ENCODE measurements at regions not wholly inside any gene's neighbourhood (a gene's known extent, or its start where the extent isn't known, plus 50 kb on each side); places are given as distances from the start of the nearest gene placed in this dataset.
"Not testable (repeated sequence)": the region's sequence is repeated elsewhere in the genome, so short reads cannot be mapped to it uniquely, and the experiment has no call there.

- DNase-seq: no peak
- no peaks in the 10 kb centered on the region for H3K4me1 ChIP-seq
- no peaks in the 10 kb centered on the region for H3K9me3 ChIP-seq
- peaks cover 0 to 23% (median 0%) of the 10 kb centered on the region in 4 donors for H3K27me3 ChIP-seq
- no peak overlapping the region for H3K4me3 ChIP-seq
- WGBS, 2 donors: 78 to 81% methylated on average over 19 to 20 of the region's 28 CpGs
- intact Hi-C loops (cut with DNase I): no loop called here
- no peaks in the 10 kb centered on the region for H3K36me3 ChIP-seq
- TF ChIP-seq CTCF (IDR thresholded peaks at IDR 0.05): no peak
- TF ChIP-seq POLR2A (IDR thresholded peaks at IDR 0.05): no peak
- no peak overlapping the region for H3K27ac ChIP-seq
Observed at GRCh38 chr22:47400701-47401591, 638.5 kb downstream of the TBC1D22A start.

- intact Hi-C loops (cut with DNase I); H3K9me3 ChIP-seq; H3K36me3 ChIP-seq; DNase-seq; H3K4me1 ChIP-seq; H3K4me3 ChIP-seq; H3K27ac ChIP-seq: not testable (repeated sequence)
- WGBS, 2 donors: 100% methylated on average over 2 of the region's 10 CpGs; no CpG with 5 or more reads in 1 of the 2 donors
- peaks cover 0 to 25% (median 0%) of the 10 kb centered on the region in 4 donors for H3K27me3 ChIP-seq
Observed at GRCh38 chr22:47400131-47400530, 637.7 kb downstream of the TBC1D22A start.

DNA sequence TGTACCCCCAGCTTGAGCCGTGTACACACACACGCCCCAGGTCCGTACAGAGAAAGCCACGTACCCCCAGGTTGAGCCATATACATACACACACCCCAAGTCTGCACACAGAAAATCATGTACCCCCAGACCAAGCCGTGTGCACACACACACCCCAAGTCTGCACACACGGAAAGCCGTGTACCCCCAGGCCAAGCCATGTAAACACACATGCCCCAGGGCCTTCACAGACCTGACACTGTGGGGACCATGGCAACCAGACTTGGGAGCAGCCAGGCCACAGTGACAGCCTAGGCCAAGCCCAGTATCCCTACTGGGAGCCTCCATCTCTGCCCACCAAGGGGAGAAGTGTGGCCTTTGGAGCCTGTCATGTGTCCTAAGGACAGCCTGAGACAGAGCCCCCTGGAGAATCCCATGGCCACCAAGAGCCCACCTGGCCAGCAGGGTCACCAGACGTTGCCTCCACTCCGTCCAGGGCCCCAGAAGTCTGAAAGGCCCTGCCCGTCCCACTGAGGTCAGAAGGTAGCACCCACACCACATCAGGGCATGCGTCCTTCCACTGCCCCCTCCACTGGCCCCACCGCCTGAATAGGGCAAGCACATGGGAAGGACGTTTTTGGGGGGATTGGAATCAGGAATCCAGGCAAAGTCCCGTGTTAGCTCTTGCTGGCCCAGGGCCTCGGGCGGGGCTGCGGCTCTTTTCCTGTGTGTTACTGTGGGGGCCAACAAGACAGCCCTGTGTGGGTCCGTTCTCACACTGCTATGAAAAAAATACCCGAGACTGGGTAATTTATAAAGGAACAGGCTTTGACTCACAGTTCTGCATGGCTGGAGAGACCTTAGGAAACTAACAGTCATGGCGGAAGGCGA lies 636.7 kb downstream of the TBC1D22A start:
- Histone ChIP-seq H3K36me3 (no peaks in the 10 kb centered on the region), H3K27ac (no peak overlapping the region), H3K4me3 (no peak overlapping the region), H3K27me3 (peaks cover 0 to 25% (median 0%) of the 10 kb centered on the region in 4 donors), H3K4me1 (no peaks in the 10 kb centered on the region), H3K9me3 (no peaks in the 10 kb centered on the region)
- TF ChIP-seq CTCF (IDR thresholded peaks at IDR 0.05) (no peak), POLR2A (IDR thresholded peaks at IDR 0.05) (no peak)
- 75 to 93% methylated on average over 9 to 10 of the region's 21 CpGs for WGBS, 2 donors
- intact Hi-C loops (cut with DNase I): no loop called here
- no peak for DNase-seq

DNA sequence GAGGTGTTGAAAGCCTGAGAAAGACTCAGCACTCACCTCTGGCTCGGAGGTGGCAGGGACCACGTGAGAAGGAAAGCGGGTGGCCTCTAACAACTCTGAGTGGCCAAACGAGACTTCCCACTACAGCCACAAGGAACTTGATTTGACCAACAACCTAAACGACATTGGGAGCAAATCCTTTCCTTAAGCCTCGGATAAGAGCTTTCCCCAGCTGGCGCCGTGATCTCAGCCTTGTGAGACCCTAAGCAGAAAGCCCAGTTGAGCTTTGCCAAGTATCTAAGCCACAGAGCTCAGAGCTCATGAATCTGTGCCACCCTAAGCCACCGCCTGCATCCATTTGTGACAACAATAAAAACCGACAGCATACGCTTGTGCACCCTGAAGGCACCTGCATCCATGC lies 636.0 kb downstream of the TBC1D22A start:
- 71 to 88% methylated on average over 4 to 10 of the region's 11 CpGs for WGBS, 2 donors
- Histone ChIP-seq H3K4me3 (no peak overlapping the region), H3K27me3 (peaks cover 0 to 25% (median 0%) of the 10 kb centered on the region in 4 donors), H3K27ac (no peak overlapping the region), H3K4me1 (no peaks in the 10 kb centered on the region), H3K36me3 (no peaks in the 10 kb centered on the region), H3K9me3 (no peaks in the 10 kb centered on the region)
- no peak for DNase-seq
- TF ChIP-seq POLR2A (IDR thresholded peaks at IDR 0.05): no peak
- no peak for TF ChIP-seq CTCF (IDR thresholded peaks at IDR 0.05)
- intact Hi-C loops (cut with DNase I): no loop called here

DNA sequence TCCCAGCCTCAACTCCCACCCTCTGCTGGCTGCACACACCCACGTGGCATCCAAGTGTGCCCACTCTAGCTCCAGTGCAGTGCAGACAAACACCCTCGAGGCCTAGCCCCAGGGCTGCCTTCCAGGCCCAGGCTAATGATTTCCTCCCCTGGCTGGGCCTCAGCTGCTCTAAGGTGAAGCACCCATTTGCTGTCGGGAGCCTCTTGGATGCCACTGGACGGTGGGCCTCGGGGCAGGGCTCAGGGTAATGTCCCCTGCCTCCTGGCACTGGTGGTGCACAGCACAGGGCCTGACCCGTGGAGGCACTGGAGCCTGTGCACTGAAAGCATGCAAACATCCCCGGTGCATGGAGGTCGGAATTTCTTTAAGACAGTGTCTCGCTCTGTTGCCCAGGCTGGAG lies 635.2 kb downstream of the TBC1D22A start:
- TF ChIP-seq POLR2A (IDR thresholded peaks at IDR 0.05): no peak
- no peak for TF ChIP-seq CTCF (IDR thresholded peaks at IDR 0.05)
- 79 to 85% methylated on average over 2 to 7 of the region's 9 CpGs for WGBS, 2 donors
- DNase-seq: no peak
- Histone ChIP-seq H3K9me3 (no peaks in the 10 kb centered on the region), H3K4me1 (no peaks in the 10 kb centered on the region), H3K4me3 (no peak overlapping the region), H3K36me3 (no peaks in the 10 kb centered on the region), H3K27me3 (peaks cover 0 to 19% (median 0%) of the 10 kb centered on the region in 4 donors), H3K27ac (no peak overlapping the region)
- intact Hi-C loops (cut with DNase I): no loop called here

All from esophagus squamous epithelium (tissue), 5 donors.